ENCODE measurements at regions not wholly inside any gene's neighbourhood (a gene's known extent, or its start where the extent isn't known, plus 50 kb on each side); places are given as distances from the start of the nearest gene placed in this dataset.

GRCh38 chrX:118249146-118249545 lies 96.8 kb upstream of the WDR44 start:
- no peak for DNase-seq
- Histone ChIP-seq H3K27me3 (ENCODE audit: control insufficient read depth, insufficient read depth, low read length, poor library complexity, severe bottlenecking) (no peaks in the 10 kb centered on the region), H3K4me1 (ENCODE audit: control insufficient read depth, insufficient read depth, low read length) (no peaks in the 10 kb centered on the region), H3K9ac (ENCODE audit: extremely low read depth, low read length, poor library complexity, severe bottlenecking) (no peak overlapping the region), H3K36me3 (ENCODE audit: control insufficient read depth, insufficient read depth, low read length) (no peaks in the 10 kb centered on the region), H3K27ac (ENCODE audit: low read depth, low read length) (no peak overlapping the region), H3K9me3 (ENCODE audit: control insufficient read depth, low read length) (no peaks in the 10 kb centered on the region), H3K4me3 (ENCODE audit: low read length) (no peak overlapping the region)
- Mint-ChIP-seq H3K9me3 (peaks cover 45% of the 10 kb centered on the region), H3K27me3 (ENCODE audit: insufficient read depth) (peaks cover 7% of the 10 kb centered on the region), H3K4me1 (no peaks in the 10 kb centered on the region), H3K4me3 (no peak overlapping the region), H3K36me3 (ENCODE audit: low read depth) (no peaks in the 10 kb centered on the region), H3K27ac (no peak overlapping the region)
- no peak for TF ChIP-seq CTCF (conservative IDR thresholded peaks at IDR 0.05)

GRCh38 chrX:118250445-118250844 lies 95.5 kb upstream of the WDR44 start:
- TF ChIP-seq CTCF (conservative IDR thresholded peaks at IDR 0.05) = no peak
- no peaks in the 10 kb centered on the region for H3K36me3 Mint-ChIP-seq (ENCODE audit: low read depth)
- H3K4me3 Mint-ChIP-seq = no peak overlapping the region
- Histone ChIP-seq H3K27ac (ENCODE audit: low read depth, low read length) (no peak overlapping the region), H3K27me3 (ENCODE audit: control insufficient read depth, insufficient read depth, low read length, poor library complexity, severe bottlenecking) (no peaks in the 10 kb centered on the region), H3K9ac (ENCODE audit: extremely low read depth, low read length, poor library complexity, severe bottlenecking) (no peak overlapping the region), H3K36me3 (ENCODE audit: control insufficient read depth, insufficient read depth, low read length) (no peaks in the 10 kb centered on the region), H3K4me3 (ENCODE audit: low read length) (no peak overlapping the region), H3K9me3 (ENCODE audit: control insufficient read depth, low read length) (no peaks in the 10 kb centered on the region), H3K4me1 (ENCODE audit: control insufficient read depth, insufficient read depth, low read length) (no peaks in the 10 kb centered on the region)
- H3K27ac Mint-ChIP-seq = no peak overlapping the region
- H3K9me3 Mint-ChIP-seq = peaks cover 35% of the 10 kb centered on the region
- no peak for DNase-seq
- H3K27me3 Mint-ChIP-seq (ENCODE audit: insufficient read depth) = peaks cover 5% of the 10 kb centered on the region
- H3K4me1 Mint-ChIP-seq = no peaks in the 10 kb centered on the region
- WGBS, 2 experiments (ENCODE audit: insufficient coverage in 1 of 2, insufficient read length in 1 of 2) = 100% methylated on average over 1 of the region's 1 CpG; no CpG with 5 or more reads in 1 of the 2 experiments

GRCh38 chrX:118251271-118251670 lies 94.6 kb upstream of the WDR44 start:
- Histone ChIP-seq H3K4me1 (ENCODE audit: control insufficient read depth, insufficient read depth, low read length) (no peaks in the 10 kb centered on the region), H3K4me3 (ENCODE audit: low read length) (no peak overlapping the region), H3K9me3 (ENCODE audit: control insufficient read depth, low read length) (no peaks in the 10 kb centered on the region), H3K27me3 (ENCODE audit: control insufficient read depth, insufficient read depth, low read length, poor library complexity, severe bottlenecking) (no peaks in the 10 kb centered on the region), H3K9ac (ENCODE audit: extremely low read depth, low read length, poor library complexity, severe bottlenecking) (no peak overlapping the region), H3K27ac (ENCODE audit: low read depth, low read length) (no peak overlapping the region), H3K36me3 (ENCODE audit: control insufficient read depth, insufficient read depth, low read length) (no peaks in the 10 kb centered on the region)
- H3K9me3 Mint-ChIP-seq = peaks cover 28% of the 10 kb centered on the region
- H3K36me3 Mint-ChIP-seq (ENCODE audit: low read depth) = no peaks in the 10 kb centered on the region
- TF ChIP-seq CTCF (conservative IDR thresholded peaks at IDR 0.05) = no peak
- no peak for DNase-seq
- WGBS, 2 experiments (ENCODE audit: insufficient coverage in 1 of 2, insufficient read length in 1 of 2) = 93 to 100% methylated on average over 1 to 3 of the region's 3 CpGs
- H3K27me3 Mint-ChIP-seq (ENCODE audit: insufficient read depth) = peaks cover 3% of the 10 kb centered on the region
- H3K4me1 Mint-ChIP-seq = no peaks in the 10 kb centered on the region
- no peak overlapping the region for H3K4me3 Mint-ChIP-seq
- no peak overlapping the region for H3K27ac Mint-ChIP-seq

Measured in endodermal cell (in vitro differentiated cells).